Body of pancreas (tissue), 4 donors: ENCODE measurements at regions not wholly inside any gene's neighbourhood (a gene's known extent, or its start where the extent isn't known, plus 50 kb on each side); places are given as distances from the start of the nearest gene placed in this dataset.

Experiments used
- ATAC-seq: fragments of 150-250 bp; one replicate; pipeline ENCODE4 v1.9.1; 2016
- DNase-seq, 4 donors: peaks; one replicate each; pipeline ENCODE4 v3.0.0-alpha.2; 2019
- H3K27ac ChIP-seq, 4 donors: fragments of 200-600 bp; sonication (generic); 1 replicate in 3 of 4; 2 replicates in 1 of 4; pipeline versions ENCODE4 v1.5.1 to v1.6.1; 2016 to 2019; ENCODE audit warnings: mild to moderate bottlenecking in 1 of 4, mixed read lengths in 1 of 4, moderate library complexity in 1 of 4
- H3K27me3 ChIP-seq, 2 donors: fragments of 200-600 bp; sonication (generic); one replicate each; pipeline ENCODE4 v1.6.0; 2016; ENCODE audit warnings: mild to moderate bottlenecking in 1 of 2
- H3K36me3 ChIP-seq, 2 donors: fragments of 200-600 bp; sonication (generic); replicated peaks in 1 of 2; 2 replicates each; pipeline ENCODE4 v1.5.1; 2016; ENCODE audit warnings: low read depth in 2 of 2; ENCODE audit not compliant: insufficient read depth in 1 of 2
- H3K4me1 ChIP-seq: fragments of 200-600 bp; sonication (generic); one replicate; pipeline ENCODE4 v1.6.0; 2016
- H3K4me3 ChIP-seq, 2 donors: fragments of 200-600 bp; sonication (generic); 1 replicate in 1 of 2; 2 replicates in 1 of 2; pipeline ENCODE4 v1.5.1; 2016 to 2019
- H3K9me3 ChIP-seq, 3 donors: fragments of 200-600 bp; sonication (generic); 1 replicate in 2 of 3; 2 replicates in 1 of 3; pipeline ENCODE4 v1.5.1; 2016
- POLR2A ChIP-seq, 3 donors: fragments of 450-650 bp; IDR thresholded peaks; one replicate each; pipeline ENCODE4 v1.6.1; 2016; ENCODE audit warnings: antibody characterized with exemption in 3 of 3, mild to moderate bottlenecking in 2 of 3
- WGBS, 2 donors: methylation state at CpG; one replicate each; pipeline ENCODE4 v1.1.5; 2017; 5-methylcytosine and 5-hydroxymethylcytosine counted together
- intact Hi-C: fragments of 100-400 bp; cut with DNase I; formaldehyde crosslinking; loops from one replicate; pipeline ENCODE4 v1.15.1; 2023
- TF ChIP-seq, protein P1 (sequence below), 7 experiments: fragments of 450-650 bp in 4 of 7; fragments of 200-600 bp in 3 of 7; sonication (generic) in 3 of 7; IDR thresholded peaks; one replicate each; pipeline ENCODE4 v1.5.1; 2016 to 2019; ENCODE audit warnings: antibody characterized with exemption in 7 of 7

DNA sequence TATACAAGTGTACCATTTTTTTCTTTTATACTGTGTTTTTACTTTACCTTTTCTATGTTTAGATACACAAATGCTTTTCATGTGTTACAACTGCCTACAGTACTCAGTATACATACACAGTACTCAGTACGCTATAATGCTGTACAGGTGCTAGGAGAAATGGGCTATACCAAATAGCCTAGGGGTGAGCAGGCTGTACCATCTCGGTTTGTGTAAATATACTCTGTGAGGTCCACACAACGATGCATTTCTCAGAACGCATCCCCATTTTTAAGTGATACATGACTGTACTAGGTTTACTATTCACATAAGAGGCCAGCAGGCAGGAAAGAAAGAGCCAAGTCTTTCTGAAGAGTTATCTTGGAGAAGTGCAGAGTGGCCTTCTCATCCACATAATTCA lies 426.4 kb upstream of the MTPN start:
- no peaks in the 10 kb centered on the region for H3K9me3 ChIP-seq
- intact Hi-C loops: no loop called here
- 70 to 74% methylated on average over 4 of the region's 4 CpGs for WGBS, 2 donors
- H3K4me3 ChIP-seq: no peak overlapping the region
- no peaks in the 10 kb centered on the region for H3K4me1 ChIP-seq
- no peaks in the 10 kb centered on the region for H3K36me3 ChIP-seq
- H3K27ac ChIP-seq: no peak overlapping the region
- no peak for DNase-seq
- H3K27me3 ChIP-seq: no peaks in the 10 kb centered on the region
- TF ChIP-seq, protein P1, sequence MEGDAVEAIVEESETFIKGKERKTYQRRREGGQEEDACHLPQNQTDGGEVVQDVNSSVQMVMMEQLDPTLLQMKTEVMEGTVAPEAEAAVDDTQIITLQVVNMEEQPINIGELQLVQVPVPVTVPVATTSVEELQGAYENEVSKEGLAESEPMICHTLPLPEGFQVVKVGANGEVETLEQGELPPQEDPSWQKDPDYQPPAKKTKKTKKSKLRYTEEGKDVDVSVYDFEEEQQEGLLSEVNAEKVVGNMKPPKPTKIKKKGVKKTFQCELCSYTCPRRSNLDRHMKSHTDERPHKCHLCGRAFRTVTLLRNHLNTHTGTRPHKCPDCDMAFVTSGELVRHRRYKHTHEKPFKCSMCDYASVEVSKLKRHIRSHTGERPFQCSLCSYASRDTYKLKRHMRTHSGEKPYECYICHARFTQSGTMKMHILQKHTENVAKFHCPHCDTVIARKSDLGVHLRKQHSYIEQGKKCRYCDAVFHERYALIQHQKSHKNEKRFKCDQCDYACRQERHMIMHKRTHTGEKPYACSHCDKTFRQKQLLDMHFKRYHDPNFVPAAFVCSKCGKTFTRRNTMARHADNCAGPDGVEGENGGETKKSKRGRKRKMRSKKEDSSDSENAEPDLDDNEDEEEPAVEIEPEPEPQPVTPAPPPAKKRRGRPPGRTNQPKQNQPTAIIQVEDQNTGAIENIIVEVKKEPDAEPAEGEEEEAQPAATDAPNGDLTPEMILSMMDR (IDR thresholded peaks at IDR 0.05): no peak
- no peak for TF ChIP-seq POLR2A (IDR thresholded peaks at IDR 0.05)
- ATAC-seq: no peak

DNA sequence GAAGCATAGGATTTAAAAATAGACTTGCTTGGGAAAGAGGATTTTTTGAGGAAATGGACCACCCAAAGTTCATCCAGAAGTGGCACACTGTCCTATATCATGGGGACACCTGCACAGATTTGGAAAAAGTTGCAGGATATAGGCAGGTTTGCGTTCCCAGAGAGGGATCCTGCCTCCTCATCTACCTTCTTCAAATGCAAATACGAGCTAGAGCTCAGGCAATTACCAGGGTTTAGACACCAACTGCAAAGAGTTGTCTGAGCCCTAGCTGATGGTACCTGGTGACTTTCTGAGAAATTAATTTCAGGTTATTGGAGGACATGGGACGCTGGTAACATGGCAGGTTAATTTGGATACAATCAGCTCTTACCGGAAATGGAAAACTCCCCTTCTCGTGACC lies 423.7 kb upstream of the MTPN start:
- no peak for TF ChIP-seq POLR2A (IDR thresholded peaks at IDR 0.05)
- TF ChIP-seq, protein P1 (IDR thresholded peaks at IDR 0.05): no peak
- Histone ChIP-seq H3K27ac (no peak overlapping the region), H3K36me3 (no peaks in the 10 kb centered on the region), H3K4me3 (no peak overlapping the region), H3K4me1 (no peaks in the 10 kb centered on the region), H3K27me3 (no peaks in the 10 kb centered on the region), H3K9me3 (no peaks in the 10 kb centered on the region)
- DNase-seq (no peak), ATAC-seq (no peak)
- WGBS, 2 donors: 59 to 65% methylated on average over 5 of the region's 5 CpGs
- intact Hi-C loops: no loop called here

DNA sequence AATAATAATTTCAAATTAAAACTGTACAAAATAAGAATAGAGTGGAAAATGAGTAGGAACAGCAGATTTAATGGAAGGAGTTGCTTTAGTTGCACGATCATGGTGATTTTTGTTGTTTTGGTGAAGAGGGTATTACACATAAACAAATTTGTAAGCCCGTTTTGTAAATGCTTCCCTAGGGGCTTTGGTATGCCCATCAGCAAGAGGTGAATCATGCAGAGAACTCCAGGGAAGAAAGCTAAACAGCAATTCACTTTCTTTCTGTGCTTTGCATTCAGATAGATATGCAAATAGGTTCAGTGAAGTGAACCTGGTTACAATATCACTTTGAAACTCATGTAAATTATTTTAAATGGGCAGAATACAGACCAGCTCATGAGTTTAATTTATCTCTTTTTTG lies 422.2 kb upstream of the MTPN start:
- H3K4me3 ChIP-seq: no peak overlapping the region

DNA sequence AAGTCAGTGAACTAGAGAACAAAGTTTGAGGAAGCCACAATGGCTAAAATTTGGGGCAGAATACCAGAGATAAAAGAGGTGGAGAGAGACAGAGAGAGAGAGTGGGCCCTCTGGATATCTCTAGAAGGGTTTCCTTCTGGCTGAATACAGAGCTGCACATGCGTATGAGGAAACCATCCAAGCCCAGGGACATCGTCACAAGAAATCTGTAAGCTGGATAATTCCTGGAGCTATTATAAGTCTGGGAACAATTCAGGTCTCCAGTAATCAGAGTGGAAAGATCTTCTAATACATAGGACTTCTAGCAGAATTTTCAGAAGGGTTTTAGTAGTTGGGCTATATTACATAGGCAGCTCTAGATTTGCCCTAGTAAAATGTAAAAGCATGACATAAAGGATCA lies 415.7 kb upstream of the MTPN start:
- no peaks in the 10 kb centered on the region for H3K4me1 ChIP-seq
- no peak for ATAC-seq
- no peaks in the 10 kb centered on the region for H3K9me3 ChIP-seq
- H3K36me3 ChIP-seq: no peaks in the 10 kb centered on the region
- TF ChIP-seq, protein P1 (IDR thresholded peaks at IDR 0.05): no peak
- no peak for TF ChIP-seq POLR2A (IDR thresholded peaks at IDR 0.05)
- WGBS, 2 donors: 82 to 85% methylated on average over 2 of the region's 2 CpGs
- H3K27ac ChIP-seq: no peak overlapping the region
- no peak for DNase-seq
- no peaks in the 10 kb centered on the region for H3K27me3 ChIP-seq
- H3K4me3 ChIP-seq: no peak overlapping the region
- intact Hi-C loops: no loop called here

More for the DNA sequence above, 422.2 kb upstream of the MTPN start:
- intact Hi-C loops: no loop called here
- Histone ChIP-seq H3K27me3 (no peaks in the 10 kb centered on the region), H3K36me3 (no peaks in the 10 kb centered on the region), H3K4me1 (no peaks in the 10 kb centered on the region), H3K9me3 (no peaks in the 10 kb centered on the region), H3K27ac (no peak overlapping the region)
- 41 to 46% methylated on average over 2 of the region's 2 CpGs for WGBS, 2 donors
- ATAC-seq: no peak
- no peak for DNase-seq
- TF ChIP-seq, protein P1 (IDR thresholded peaks at IDR 0.05): no peak
- TF ChIP-seq POLR2A (IDR thresholded peaks at IDR 0.05): no peak

DNA sequence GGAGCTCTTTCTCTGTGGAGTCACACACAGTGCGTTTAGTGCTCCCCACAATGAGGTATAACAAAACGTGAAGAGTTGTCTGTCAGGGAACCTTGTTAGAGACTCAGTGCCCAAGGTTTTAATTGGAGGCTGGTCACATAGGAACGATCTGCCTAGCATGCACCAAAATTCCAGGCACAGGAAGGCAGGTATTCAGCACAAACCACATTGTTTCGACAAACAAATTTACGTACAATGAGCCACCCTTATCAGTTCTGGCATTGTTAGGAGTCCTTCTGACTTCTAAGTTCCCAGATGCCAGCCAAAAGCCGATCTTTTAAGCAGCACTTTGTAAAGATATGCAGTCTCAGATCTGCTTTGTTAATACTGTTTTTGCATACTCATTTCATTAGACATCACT lies 414.2 kb upstream of the MTPN start:
- no peak for TF ChIP-seq POLR2A (IDR thresholded peaks at IDR 0.05)
- TF ChIP-seq, protein P1 (IDR thresholded peaks at IDR 0.05): no peak
- Histone ChIP-seq H3K9me3 (no peaks in the 10 kb centered on the region), H3K27me3 (no peaks in the 10 kb centered on the region), H3K4me3 (no peak overlapping the region), H3K36me3 (no peaks in the 10 kb centered on the region), H3K27ac (peak overlapping the region in 1 of 4 donors; percentile 52), H3K4me1 (no peaks in the 10 kb centered on the region)
- 16 to 22% methylated on average over 6 of the region's 6 CpGs for WGBS, 2 donors
- DNase-seq (no peak), ATAC-seq (peak; percentile 40)
- intact Hi-C loops: no loop called here
